Hepatocyte (in vitro differentiated cells): ENCODE measurements at regions not wholly inside any gene's neighbourhood (a gene's known extent, or its start where the extent isn't known, plus 50 kb on each side); places are given as distances from the start of the nearest gene placed in this dataset.

ENCODE experiments used
- EZH2 ChIP-seq: fragments of 200-600 bp; sonication (generic); IDR thresholded peaks from 2 replicates; pipeline ENCODE4 v1.6.1; 2016; ENCODE audit warnings: antibody characterized with exemption, mild to moderate bottlenecking, borderline replicate concordance
- EZH2phosphoT487 ChIP-seq: fragments of 200-600 bp; sonication (generic); IDR thresholded peaks from one replicate; pipeline ENCODE4 v1.6.1; 2018; ENCODE audit warnings: antibody characterized with exemption, mild to moderate bottlenecking, low read depth, moderate library complexity; ENCODE audit not compliant: unreplicated experiment, severe bottlenecking
- TF ChIP-seq, protein P1 (sequence below): fragments of 200-600 bp; sonication (generic); IDR thresholded peaks from 2 replicates; pipeline ENCODE4 v1.5.1; 2016; ENCODE audit warnings: antibody characterized with exemption, mild to moderate bottlenecking; ENCODE audit not compliant: poor library complexity

DNA sequence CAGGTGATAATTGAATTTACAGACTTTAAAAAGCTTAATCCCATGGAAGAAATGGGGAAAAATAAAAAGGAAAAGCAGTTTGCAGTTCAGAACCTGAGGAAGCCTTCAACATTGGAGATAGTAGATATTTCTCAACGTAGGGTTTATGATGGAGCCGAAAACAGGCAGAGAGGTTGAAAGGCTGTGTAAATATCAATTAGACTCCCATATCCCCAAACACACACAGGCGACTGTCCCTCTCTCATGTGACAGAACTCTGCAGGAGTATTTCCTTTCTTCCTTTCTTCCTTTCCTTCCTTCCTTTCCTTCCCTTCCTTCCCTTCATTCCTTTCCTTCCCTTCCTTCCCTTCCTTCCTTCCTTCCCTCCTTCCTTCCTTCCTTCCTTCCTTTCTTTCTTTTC lies 406.5 kb downstream of the LPIN1 start:
- TF ChIP-seq, protein P1, sequence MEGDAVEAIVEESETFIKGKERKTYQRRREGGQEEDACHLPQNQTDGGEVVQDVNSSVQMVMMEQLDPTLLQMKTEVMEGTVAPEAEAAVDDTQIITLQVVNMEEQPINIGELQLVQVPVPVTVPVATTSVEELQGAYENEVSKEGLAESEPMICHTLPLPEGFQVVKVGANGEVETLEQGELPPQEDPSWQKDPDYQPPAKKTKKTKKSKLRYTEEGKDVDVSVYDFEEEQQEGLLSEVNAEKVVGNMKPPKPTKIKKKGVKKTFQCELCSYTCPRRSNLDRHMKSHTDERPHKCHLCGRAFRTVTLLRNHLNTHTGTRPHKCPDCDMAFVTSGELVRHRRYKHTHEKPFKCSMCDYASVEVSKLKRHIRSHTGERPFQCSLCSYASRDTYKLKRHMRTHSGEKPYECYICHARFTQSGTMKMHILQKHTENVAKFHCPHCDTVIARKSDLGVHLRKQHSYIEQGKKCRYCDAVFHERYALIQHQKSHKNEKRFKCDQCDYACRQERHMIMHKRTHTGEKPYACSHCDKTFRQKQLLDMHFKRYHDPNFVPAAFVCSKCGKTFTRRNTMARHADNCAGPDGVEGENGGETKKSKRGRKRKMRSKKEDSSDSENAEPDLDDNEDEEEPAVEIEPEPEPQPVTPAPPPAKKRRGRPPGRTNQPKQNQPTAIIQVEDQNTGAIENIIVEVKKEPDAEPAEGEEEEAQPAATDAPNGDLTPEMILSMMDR = no peak
- TF ChIP-seq EZH2phosphoT487 = no peak
- TF ChIP-seq EZH2 = no peak
